ENCODE measurements at regions not wholly inside any gene's neighbourhood (a gene's known extent, or its start where the extent isn't known, plus 50 kb on each side); places are given as distances from the start of the nearest gene placed in this dataset.

DNA sequence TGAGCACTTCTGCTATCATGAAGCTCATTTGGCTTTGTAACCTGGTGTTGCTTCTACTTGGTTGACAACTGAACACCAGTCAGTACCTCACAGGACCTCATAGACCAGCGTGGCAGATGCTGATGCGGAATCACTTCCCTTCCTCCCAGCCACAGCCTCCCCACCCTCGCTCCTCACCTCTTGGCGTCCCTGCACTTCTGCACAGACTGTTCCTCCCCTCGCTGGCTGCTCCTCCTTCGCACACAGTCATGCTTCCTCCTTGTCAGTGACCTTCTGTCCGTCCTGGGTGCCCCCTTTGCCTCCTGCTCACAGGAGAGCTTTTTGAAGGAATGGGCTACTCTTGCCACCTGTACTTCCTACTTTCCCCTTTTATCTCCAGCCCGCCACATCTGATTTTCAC, 61.4 kb upstream of the CTBP2 start:
- WGBS (ENCODE audit: insufficient coverage) = 44% methylated on average over 8 of the region's 8 CpGs
- no peaks in the 10 kb centered on the region for H3K36me3 ChIP-seq (ENCODE audit: control insufficient read depth in 4 of 4, insufficient read depth in 4 of 4, low read length in 3 of 4)
- peaks cover 0 to 5% (median 0%) of the 10 kb centered on the region in 5 experiments for H3K27me3 ChIP-seq (replicated peaks in 2 of 5; ENCODE audit: control insufficient read depth in 4 of 5, insufficient read depth in 5 of 5, low read length in 4 of 5)
- no peak overlapping the region for H3K27ac ChIP-seq (ENCODE audit: insufficient read depth in 1 of 2, low read depth in 1 of 2, low read length in 2 of 2, poor library complexity in 1 of 2, severe bottlenecking in 2 of 2)
- no peak overlapping the region for H3K4me3 ChIP-seq (ENCODE audit: control insufficient read depth in 1 of 7, extremely low read depth in 1 of 7, insufficient read depth in 4 of 7, low read depth in 2 of 7, low read length in 6 of 7)
- H3K4me1 ChIP-seq (ENCODE audit: control extremely low read depth in 1 of 4, control insufficient read depth in 4 of 4, insufficient read depth in 4 of 4, low read length in 3 of 4) = no peaks in the 10 kb centered on the region
- no peaks in the 10 kb centered on the region for H3K9me3 ChIP-seq (ENCODE audit: control extremely low read depth in 1 of 5, control insufficient read depth in 4 of 5, insufficient read depth in 2 of 5, low read depth in 1 of 5, low read length in 4 of 5)
- POLR2A ChIA-PET = no interaction called here
- peak in 2 of 3 donors; percentile 4 to 13 for DNase-seq
- CTCF ChIA-PET = interaction anchor here (0.6 to 1.6 kb wide), 2 partner anchors 9 to 245 kb away, joined by 3 read pairs; no protein-coding TSS in a partner anchor

DNA sequence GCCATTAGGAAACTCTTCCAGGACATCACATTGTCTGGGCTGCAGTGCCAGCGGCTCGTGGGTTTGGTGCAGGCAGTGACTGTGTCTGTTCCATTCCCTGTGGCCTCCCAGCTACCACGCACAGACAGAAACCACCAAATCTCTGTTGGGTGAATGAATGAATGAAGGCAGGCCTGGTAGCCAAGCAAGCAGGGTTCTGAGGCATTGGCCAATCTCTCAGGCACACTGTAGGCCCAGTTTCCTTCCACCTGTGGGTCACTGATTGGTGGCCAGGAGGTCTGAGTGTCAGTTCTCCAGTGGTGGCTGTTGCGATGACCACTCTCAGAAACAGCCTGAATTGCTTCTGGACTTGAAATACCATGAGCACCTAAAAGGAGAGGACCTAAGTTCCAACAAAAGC, 59.4 kb upstream of the CTBP2 start:
- Histone ChIP-seq H3K27me3 (replicated peaks in 2 of 5; ENCODE audit: control insufficient read depth in 4 of 5, insufficient read depth in 5 of 5, low read length in 4 of 5) (peaks cover 0 to 5% (median 0%) of the 10 kb centered on the region in 5 experiments), H3K4me1 (ENCODE audit: control extremely low read depth in 1 of 4, control insufficient read depth in 4 of 4, insufficient read depth in 4 of 4, low read length in 3 of 4) (no peaks in the 10 kb centered on the region), H3K27ac (ENCODE audit: insufficient read depth in 1 of 2, low read depth in 1 of 2, low read length in 2 of 2, poor library complexity in 1 of 2, severe bottlenecking in 2 of 2) (no peak overlapping the region), H3K36me3 (ENCODE audit: control insufficient read depth in 4 of 4, insufficient read depth in 4 of 4, low read length in 3 of 4) (no peaks in the 10 kb centered on the region), H3K9me3 (ENCODE audit: control extremely low read depth in 1 of 5, control insufficient read depth in 4 of 5, insufficient read depth in 2 of 5, low read depth in 1 of 5, low read length in 4 of 5) (no peaks in the 10 kb centered on the region), H3K4me3 (ENCODE audit: control insufficient read depth in 1 of 7, extremely low read depth in 1 of 7, insufficient read depth in 4 of 7, low read depth in 2 of 7, low read length in 6 of 7) (no peak overlapping the region)
- DNase-seq = no peak
- ChIA-PET POLR2A (no interaction called here), CTCF (no interaction called here)
- WGBS (ENCODE audit: insufficient coverage) = 100% methylated on average over 1 of the region's 4 CpGs

DNA sequence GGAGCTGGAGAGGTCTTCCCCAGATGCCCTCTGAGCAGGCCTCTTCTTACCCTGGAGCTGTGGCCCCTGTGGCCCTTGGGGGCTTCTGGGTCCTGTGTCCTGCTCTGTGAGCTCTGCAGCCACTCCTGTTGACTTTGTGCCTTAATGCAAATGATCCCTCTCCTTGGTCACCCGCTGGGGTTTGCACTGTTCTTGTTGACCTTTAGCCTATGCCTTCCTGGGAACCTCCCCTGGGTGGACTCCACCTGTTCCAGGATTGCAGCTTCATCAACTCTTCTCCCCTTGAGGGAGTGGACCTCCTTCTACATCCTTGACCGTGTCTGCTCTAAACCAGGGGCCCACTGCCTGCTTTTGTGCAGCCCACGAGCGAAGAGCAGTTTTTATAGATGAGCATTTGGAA, 58.6 kb upstream of the CTBP2 start:
- 100% methylated on average over 1 of the region's 4 CpGs for WGBS (ENCODE audit: insufficient coverage)

DNA sequence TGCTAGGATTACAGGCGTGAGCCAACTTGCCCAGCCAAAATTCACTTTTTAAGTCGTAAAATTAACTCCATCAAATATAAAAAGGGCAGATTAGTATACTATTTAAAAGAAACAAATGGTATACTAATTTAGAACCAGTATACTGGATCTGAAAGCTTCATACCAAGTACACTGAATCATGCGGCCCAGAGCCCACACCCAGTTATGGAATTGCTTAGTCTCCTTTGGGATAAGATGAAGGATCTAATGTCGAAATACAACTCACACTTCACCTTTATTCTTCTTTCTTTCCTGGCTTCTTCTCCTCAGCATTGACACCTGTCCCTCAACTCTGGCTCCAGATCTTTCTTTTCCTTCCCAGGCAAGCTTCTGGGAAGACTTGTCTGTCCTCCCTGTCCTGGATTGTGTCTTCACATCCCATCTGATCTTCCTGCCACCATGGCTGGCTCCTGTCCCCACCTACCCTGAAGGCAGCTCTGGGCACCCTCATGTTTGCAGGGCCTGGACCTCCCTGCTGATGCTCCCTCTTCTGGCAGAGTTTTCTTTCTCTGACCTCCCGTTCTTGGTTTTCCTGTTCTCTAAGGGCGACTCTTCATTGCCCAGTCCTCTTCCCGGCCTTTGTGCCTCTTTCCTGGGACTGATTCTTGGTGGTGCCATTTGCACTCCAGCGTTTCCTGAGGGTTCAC, 57.8 kb upstream of the CTBP2 start:
- Histone ChIP-seq H3K4me1 (ENCODE audit: control extremely low read depth in 1 of 4, control insufficient read depth in 4 of 4, insufficient read depth in 4 of 4, low read length in 3 of 4) (no peaks in the 10 kb centered on the region), H3K4me3 (ENCODE audit: control insufficient read depth in 1 of 7, extremely low read depth in 1 of 7, insufficient read depth in 4 of 7, low read depth in 2 of 7, low read length in 6 of 7) (no peak overlapping the region), H3K36me3 (ENCODE audit: control insufficient read depth in 4 of 4, insufficient read depth in 4 of 4, low read length in 3 of 4) (no peaks in the 10 kb centered on the region), H3K27ac (ENCODE audit: insufficient read depth in 1 of 2, low read depth in 1 of 2, low read length in 2 of 2, poor library complexity in 1 of 2, severe bottlenecking in 2 of 2) (no peak overlapping the region), H3K9me3 (ENCODE audit: control extremely low read depth in 1 of 5, control insufficient read depth in 4 of 5, insufficient read depth in 2 of 5, low read depth in 1 of 5, low read length in 4 of 5) (no peaks in the 10 kb centered on the region), H3K27me3 (replicated peaks in 2 of 5; ENCODE audit: control insufficient read depth in 4 of 5, insufficient read depth in 5 of 5, low read length in 4 of 5) (peaks cover 0 to 5% (median 0%) of the 10 kb centered on the region in 5 experiments)
- ChIA-PET CTCF (interaction anchor here (0.8 to 1.8 kb wide), 2 partner anchors 30 to 170 kb away, joined by 3 to 4 read pairs; no protein-coding TSS in a partner anchor), POLR2A (no interaction called here)
- DNase-seq = peak; percentile 15 to 24 (median 23)
- 66% methylated on average over 5 of the region's 8 CpGs for WGBS (ENCODE audit: insufficient coverage)

More for the DNA sequence above, 58.6 kb upstream of the CTBP2 start:
- no peaks in the 10 kb centered on the region for H3K36me3 ChIP-seq (ENCODE audit: control insufficient read depth in 4 of 4, insufficient read depth in 4 of 4, low read length in 3 of 4)
- H3K27ac ChIP-seq (ENCODE audit: insufficient read depth in 1 of 2, low read depth in 1 of 2, low read length in 2 of 2, poor library complexity in 1 of 2, severe bottlenecking in 2 of 2) = no peak overlapping the region
- ChIA-PET POLR2A (no interaction called here), CTCF (interaction anchor here (0.9 to 1.8 kb wide), 2 partner anchors 153 to 171 kb away, joined by 3 to 4 read pairs; no protein-coding TSS in a partner anchor)
- no peak overlapping the region for H3K4me3 ChIP-seq (ENCODE audit: control insufficient read depth in 1 of 7, extremely low read depth in 1 of 7, insufficient read depth in 4 of 7, low read depth in 2 of 7, low read length in 6 of 7)
- no peak for DNase-seq
- no peaks in the 10 kb centered on the region for H3K4me1 ChIP-seq (ENCODE audit: control extremely low read depth in 1 of 4, control insufficient read depth in 4 of 4, insufficient read depth in 4 of 4, low read length in 3 of 4)
- H3K9me3 ChIP-seq (ENCODE audit: control extremely low read depth in 1 of 5, control insufficient read depth in 4 of 5, insufficient read depth in 2 of 5, low read depth in 1 of 5, low read length in 4 of 5) = no peaks in the 10 kb centered on the region
- peaks cover 0 to 5% (median 0%) of the 10 kb centered on the region in 5 experiments for H3K27me3 ChIP-seq (replicated peaks in 2 of 5; ENCODE audit: control insufficient read depth in 4 of 5, insufficient read depth in 5 of 5, low read length in 4 of 5)

DNA sequence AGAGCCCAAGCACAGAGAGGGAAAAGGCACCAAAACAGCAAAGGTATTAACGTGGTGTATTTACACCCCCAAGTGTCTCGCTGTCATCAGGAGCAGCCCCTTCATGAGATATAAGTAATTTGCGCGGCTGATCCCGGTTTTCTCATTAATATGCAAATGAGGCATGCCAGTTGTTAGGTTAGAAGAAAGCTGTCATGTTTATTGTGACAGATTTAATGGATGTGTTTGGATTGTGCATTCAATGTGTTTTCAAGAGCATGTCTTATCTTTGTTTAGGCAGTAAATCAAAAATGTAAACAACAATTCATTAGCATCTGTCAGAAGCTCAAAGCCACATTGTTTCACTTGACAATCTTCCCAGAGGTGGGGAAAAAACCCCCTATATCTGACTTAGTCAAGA, 56.5 kb upstream of the CTBP2 start:
- peaks cover 0 to 5% (median 0%) of the 10 kb centered on the region in 5 experiments for H3K27me3 ChIP-seq (replicated peaks in 2 of 5; ENCODE audit: control insufficient read depth in 4 of 5, insufficient read depth in 5 of 5, low read length in 4 of 5)
- 71% methylated on average over 5 of the region's 5 CpGs for WGBS (ENCODE audit: insufficient coverage)
- CTCF ChIA-PET = no interaction called here

DNA sequence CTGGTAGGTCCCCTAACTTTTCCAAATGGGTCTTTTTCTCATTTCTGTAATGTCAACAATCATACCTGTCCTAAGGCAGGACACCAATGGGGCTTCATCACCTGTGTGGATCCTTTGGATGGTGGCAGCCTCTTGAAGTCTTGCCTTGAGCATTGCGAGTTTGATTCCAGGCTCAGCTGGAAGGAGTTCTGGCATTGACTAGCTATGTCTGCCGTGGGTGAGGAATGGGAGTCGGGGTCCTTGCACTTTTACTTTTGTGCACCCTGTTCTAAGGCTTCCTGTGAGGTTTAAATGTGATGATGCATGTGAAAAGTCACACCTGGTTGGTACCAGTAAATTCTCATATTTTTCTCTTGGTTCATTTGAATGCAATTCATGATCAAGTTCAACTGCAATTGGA, 55.9 kb upstream of the CTBP2 start:
- Histone ChIP-seq H3K4me3 (ENCODE audit: control insufficient read depth in 1 of 7, extremely low read depth in 1 of 7, insufficient read depth in 4 of 7, low read depth in 2 of 7, low read length in 6 of 7) (no peak overlapping the region), H3K9me3 (ENCODE audit: control extremely low read depth in 1 of 5, control insufficient read depth in 4 of 5, insufficient read depth in 2 of 5, low read depth in 1 of 5, low read length in 4 of 5) (no peaks in the 10 kb centered on the region), H3K27me3 (replicated peaks in 2 of 5; ENCODE audit: control insufficient read depth in 4 of 5, insufficient read depth in 5 of 5, low read length in 4 of 5) (peaks cover 0 to 5% (median 0%) of the 10 kb centered on the region in 5 experiments), H3K4me1 (ENCODE audit: control extremely low read depth in 1 of 4, control insufficient read depth in 4 of 4, insufficient read depth in 4 of 4, low read length in 3 of 4) (no peaks in the 10 kb centered on the region), H3K27ac (ENCODE audit: insufficient read depth in 1 of 2, low read depth in 1 of 2, low read length in 2 of 2, poor library complexity in 1 of 2, severe bottlenecking in 2 of 2) (no peak overlapping the region), H3K36me3 (ENCODE audit: control insufficient read depth in 4 of 4, insufficient read depth in 4 of 4, low read length in 3 of 4) (no peaks in the 10 kb centered on the region)
- POLR2A ChIA-PET = no interaction called here
- no peak for DNase-seq
- WGBS (ENCODE audit: insufficient coverage) = 100% methylated on average over 3 of the region's 3 CpGs
- CTCF ChIA-PET = no interaction called here

More for the DNA sequence above, 56.5 kb upstream of the CTBP2 start:
- H3K27ac ChIP-seq (ENCODE audit: insufficient read depth in 1 of 2, low read depth in 1 of 2, low read length in 2 of 2, poor library complexity in 1 of 2, severe bottlenecking in 2 of 2) = no peak overlapping the region
- DNase-seq = no peak
- no peaks in the 10 kb centered on the region for H3K9me3 ChIP-seq (ENCODE audit: control extremely low read depth in 1 of 5, control insufficient read depth in 4 of 5, insufficient read depth in 2 of 5, low read depth in 1 of 5, low read length in 4 of 5)
- no peak overlapping the region for H3K4me3 ChIP-seq (ENCODE audit: control insufficient read depth in 1 of 7, extremely low read depth in 1 of 7, insufficient read depth in 4 of 7, low read depth in 2 of 7, low read length in 6 of 7)
- POLR2A ChIA-PET = no interaction called here
- no peaks in the 10 kb centered on the region for H3K4me1 ChIP-seq (ENCODE audit: control extremely low read depth in 1 of 4, control insufficient read depth in 4 of 4, insufficient read depth in 4 of 4, low read length in 3 of 4)
- no peaks in the 10 kb centered on the region for H3K36me3 ChIP-seq (ENCODE audit: control insufficient read depth in 4 of 4, insufficient read depth in 4 of 4, low read length in 3 of 4)

DNA sequence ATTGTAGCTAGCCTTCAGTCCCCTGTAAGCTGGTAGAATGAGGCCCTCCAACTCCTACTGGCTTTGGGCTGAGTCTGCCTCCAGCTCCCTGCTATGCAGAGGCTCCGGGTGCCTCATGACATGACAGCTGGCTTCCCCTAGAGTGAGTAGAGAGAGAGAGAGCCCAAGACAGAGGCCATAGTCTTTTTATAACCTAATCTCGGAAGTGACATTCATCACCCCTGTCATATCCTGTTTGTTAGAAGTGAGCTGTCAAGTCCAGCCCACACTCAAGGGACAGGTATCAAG, 53.9 kb upstream of the CTBP2 start:
- peaks cover 0 to 2% (median 0%) of the 10 kb centered on the region in 5 experiments for H3K27me3 ChIP-seq (replicated peaks in 2 of 5; ENCODE audit: control insufficient read depth in 4 of 5, insufficient read depth in 5 of 5, low read length in 4 of 5)
- POLR2A ChIA-PET = no interaction called here
- DNase-seq = no peak
- no peaks in the 10 kb centered on the region for H3K9me3 ChIP-seq (ENCODE audit: control extremely low read depth in 1 of 5, control insufficient read depth in 4 of 5, insufficient read depth in 2 of 5, low read depth in 1 of 5, low read length in 4 of 5)
- 80% methylated on average over 1 of the region's 2 CpGs for WGBS (ENCODE audit: insufficient coverage)
- no peaks in the 10 kb centered on the region for H3K36me3 ChIP-seq (ENCODE audit: control insufficient read depth in 4 of 4, insufficient read depth in 4 of 4, low read length in 3 of 4)
- CTCF ChIA-PET = no interaction called here
- H3K4me3 ChIP-seq (ENCODE audit: control insufficient read depth in 1 of 7, extremely low read depth in 1 of 7, insufficient read depth in 4 of 7, low read depth in 2 of 7, low read length in 6 of 7) = no peak overlapping the region
- H3K27ac ChIP-seq (ENCODE audit: insufficient read depth in 1 of 2, low read depth in 1 of 2, low read length in 2 of 2, poor library complexity in 1 of 2, severe bottlenecking in 2 of 2) = no peak overlapping the region
- no peaks in the 10 kb centered on the region for H3K4me1 ChIP-seq (ENCODE audit: control extremely low read depth in 1 of 4, control insufficient read depth in 4 of 4, insufficient read depth in 4 of 4, low read length in 3 of 4)

All from common myeloid progenitor, CD34-positive (primary cell).